Peyer's patch (tissue), 4 donors: ENCODE measurements at regions not wholly inside any gene's neighbourhood (a gene's known extent, or its start where the extent isn't known, plus 50 kb on each side); places are given as distances from the start of the nearest gene placed in this dataset.

Experiments used
- DNase-seq, 3 donors: peaks; one replicate each; pipeline ENCODE4 v3.0.0-alpha.2; 2017 to 2019
- H3K27ac ChIP-seq, 4 donors: fragments of 200-600 bp; sonication (generic); one replicate each; pipeline ENCODE4 v1.5.1; 2016 to 2019
- H3K27me3 ChIP-seq, 2 donors: fragments of 200-600 bp; sonication (generic); one replicate each; pipeline ENCODE4 v1.5.1; 2019
- H3K36me3 ChIP-seq, 3 donors: fragments of 200-600 bp; sonication (generic); one replicate each; pipeline ENCODE4 v1.5.1; 2016 to 2019
- H3K4me1 ChIP-seq, 4 donors: fragments of 200-600 bp; sonication (generic); one replicate each; pipeline ENCODE4 v1.5.1; 2016 to 2019
- H3K4me3 ChIP-seq, 4 donors: fragments of 200-600 bp; sonication (generic); 1 replicate in 3 of 4; 2 replicates in 1 of 4; pipeline ENCODE4 v1.5.1; 2016 to 2019; ENCODE audit warnings: mild to moderate bottlenecking in 1 of 4
- H3K9me3 ChIP-seq, 4 donors: fragments of 200-600 bp; sonication (generic); one replicate each; pipeline ENCODE4 v1.5.1; 2016 to 2019; ENCODE audit warnings: mild to moderate bottlenecking in 1 of 4
- CTCF ChIP-seq, 6 experiments: fragments of 450-650 bp in 4 of 6; fragments of 200-600 bp in 2 of 6; sonication (generic) in 1 of 6; IDR thresholded peaks; one replicate each; pipeline ENCODE4 v1.5.1; 2017 to 2019; ENCODE audit warnings: antibody characterized with exemption in 6 of 6, mild to moderate bottlenecking in 3 of 6, moderate library complexity in 1 of 6
- POLR2A ChIP-seq, 2 donors: fragments of 450-650 bp; IDR thresholded peaks; one replicate each; pipeline ENCODE4 v1.5.1; 2017; ENCODE audit warnings: antibody characterized with exemption in 2 of 2, mild to moderate bottlenecking in 2 of 2, moderate library complexity in 2 of 2

GRCh38 chr6:14816116-14816859, 429.6 kb upstream of the JARID2 start:
- DNase-seq = no peak
- TF ChIP-seq CTCF (IDR thresholded peaks at IDR 0.05) (no peak), POLR2A (IDR thresholded peaks at IDR 0.05) (no peak)
- Histone ChIP-seq H3K9me3 (no peaks in the 10 kb centered on the region), H3K4me3 (no peak overlapping the region), H3K27me3 (no peaks in the 10 kb centered on the region), H3K4me1 (peaks cover 0 to 14% (median 1%) of the 10 kb centered on the region in 4 donors), H3K27ac (peak overlapping the region in 2 of 4 donors; percentile 16 to 60), H3K36me3 (no peaks in the 10 kb centered on the region)

- TF ChIP-seq POLR2A (IDR thresholded peaks at IDR 0.05) (no peak), CTCF (IDR thresholded peaks at IDR 0.05) (no peak)
- peak overlapping the region in 2 of 4 donors; percentile 50 to 60 for H3K27ac ChIP-seq
- no peaks in the 10 kb centered on the region for H3K9me3 ChIP-seq
- H3K27me3 ChIP-seq = no peaks in the 10 kb centered on the region
- H3K36me3 ChIP-seq = no peaks in the 10 kb centered on the region
- peak in 2 of 3 donors; percentile 55 to 66 for DNase-seq
- no peak overlapping the region for H3K4me3 ChIP-seq
- H3K4me1 ChIP-seq = peaks cover 0 to 14% (median 1%) of the 10 kb centered on the region in 4 donors
These were observed 428.8 kb upstream of the JARID2 start for GRCh38 chr6:14817074-14817473.

GRCh38 chr6:14818422-14818884, 427.4 kb upstream of the JARID2 start:
- Histone ChIP-seq H3K27ac (peak overlapping the region in 3 of 4 donors; percentile 56 to 85 (median 80)), H3K4me1 (peaks cover 0 to 14% (median 1%) of the 10 kb centered on the region in 4 donors), H3K9me3 (no peaks in the 10 kb centered on the region), H3K27me3 (no peaks in the 10 kb centered on the region), H3K36me3 (no peaks in the 10 kb centered on the region), H3K4me3 (no peak overlapping the region)
- TF ChIP-seq POLR2A (IDR thresholded peaks at IDR 0.05) (no peak), CTCF (IDR thresholded peaks at IDR 0.05) (no peak)
- peak in 2 of 3 donors; percentile 87 to 89 for DNase-seq

- peaks cover 0 to 14% (median 1%) of the 10 kb centered on the region in 4 donors for H3K4me1 ChIP-seq
- H3K27ac ChIP-seq = peak overlapping the region in 3 of 4 donors; percentile 56 to 85 (median 80)
- no peak overlapping the region for H3K4me3 ChIP-seq
- no peaks in the 10 kb centered on the region for H3K27me3 ChIP-seq
- no peaks in the 10 kb centered on the region for H3K36me3 ChIP-seq
- TF ChIP-seq POLR2A (IDR thresholded peaks at IDR 0.05) (no peak), CTCF (IDR thresholded peaks at IDR 0.05) (no peak)
- DNase-seq = peak in 2 of 3 donors; percentile 60 to 63
- no peaks in the 10 kb centered on the region for H3K9me3 ChIP-seq
These were observed 426.9 kb upstream of the JARID2 start for GRCh38 chr6:14819001-14819400.

- H3K4me1 ChIP-seq = peaks cover 0 to 14% (median 1%) of the 10 kb centered on the region in 4 donors
- H3K27ac ChIP-seq = peak overlapping the region in 2 of 4 donors; percentile 80 to 85
- no peaks in the 10 kb centered on the region for H3K36me3 ChIP-seq
- no peak overlapping the region for H3K4me3 ChIP-seq
- no peaks in the 10 kb centered on the region for H3K9me3 ChIP-seq
- TF ChIP-seq POLR2A (IDR thresholded peaks at IDR 0.05) = no peak
- no peak for TF ChIP-seq CTCF (IDR thresholded peaks at IDR 0.05)
- no peaks in the 10 kb centered on the region for H3K27me3 ChIP-seq
- DNase-seq = no peak
These were observed 425.9 kb upstream of the JARID2 start for GRCh38 chr6:14819840-14820420.
